ENCODE measurements at regions not wholly inside any gene's neighbourhood (a gene's known extent, or its start where the extent isn't known, plus 50 kb on each side); places are given as distances from the start of the nearest gene placed in this dataset.
A peak's percentile ranks its signal among the peaks of the same experiment; 100 is the strongest.
"Not testable (repeated sequence)": the region's sequence is repeated elsewhere in the genome, so short reads cannot be mapped to it uniquely, and the experiment has no call there.

- H3K4me3 ChIP-seq (ENCODE audit: low read length): no peak overlapping the region
- no peak for TF ChIP-seq CTCF (IDR thresholded peaks at IDR 0.05; ENCODE audit: insufficient read depth, low read depth, low read length, missing control alignments)
- no peak for DNase-seq (ENCODE audit: low read depth)
These were observed 184.1 kb upstream of the ARID1B start for GRCh38 chr6:156593127-156593526.

- no peak for TF ChIP-seq CTCF (IDR thresholded peaks at IDR 0.05; ENCODE audit: insufficient read depth, low read depth, low read length, missing control alignments)
- no peak overlapping the region for H3K4me3 ChIP-seq (ENCODE audit: low read length)
- no peak for DNase-seq (ENCODE audit: low read depth)
These were observed 186.7 kb upstream of the ARID1B start for GRCh38 chr6:156590482-156590881.

DNA sequence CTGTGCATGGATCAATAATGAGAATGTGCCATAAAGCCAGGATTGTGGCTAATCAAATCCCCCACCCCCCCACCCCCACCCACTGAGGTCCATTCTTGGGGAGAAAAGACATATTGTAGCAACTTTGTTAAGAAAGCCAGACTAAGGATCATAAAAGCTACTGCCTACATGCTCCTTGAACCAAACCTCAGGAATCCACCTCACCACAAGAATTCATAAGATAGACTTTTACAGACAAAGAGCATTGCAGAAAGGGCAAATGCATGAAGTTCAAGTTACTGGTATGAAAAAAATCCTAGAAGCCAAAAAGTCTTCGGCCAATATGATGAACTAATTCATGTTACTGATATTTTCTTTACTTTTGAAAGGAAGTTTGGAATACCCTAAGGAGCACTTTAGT, 187.9 kb upstream of the ARID1B start:
- TF ChIP-seq CTCF (IDR thresholded peaks at IDR 0.05; ENCODE audit: insufficient read depth, low read depth, low read length, missing control alignments): no peak
- H3K4me3 ChIP-seq (ENCODE audit: low read length): no peak overlapping the region
- DNase-seq (ENCODE audit: low read depth): no peak

DNA sequence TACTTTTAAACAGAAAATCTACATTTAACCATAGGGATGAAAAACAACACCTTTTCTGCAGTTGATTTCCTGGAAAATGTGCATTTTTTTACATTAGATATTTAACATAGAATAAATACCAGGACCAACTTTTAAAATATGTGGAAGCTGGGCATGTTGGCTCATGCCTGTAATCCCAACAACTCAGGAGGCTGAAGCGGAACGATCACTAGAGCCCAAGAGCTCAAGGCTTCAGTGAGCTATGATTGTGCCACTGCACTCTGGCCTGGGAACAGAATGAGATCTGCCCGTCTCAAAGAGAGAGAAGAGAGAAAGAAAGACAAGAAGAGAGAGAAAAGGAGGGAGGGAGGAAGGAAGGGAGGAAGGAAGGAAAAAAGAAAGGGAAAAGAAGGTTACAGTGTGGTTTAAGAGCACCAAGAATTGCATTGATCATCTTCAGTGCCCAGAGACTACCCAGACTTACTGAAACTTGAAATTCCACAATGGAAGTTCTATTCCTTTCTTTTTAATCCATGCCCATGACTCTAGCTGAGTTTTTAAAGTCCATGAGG, 189.4 kb upstream of the ARID1B start:
- H3K4me3 ChIP-seq (ENCODE audit: low read length): no peak overlapping the region
- TF ChIP-seq CTCF (IDR thresholded peaks at IDR 0.05; ENCODE audit: insufficient read depth, low read depth, low read length, missing control alignments): no peak
- DNase-seq (ENCODE audit: low read depth): peak; percentile 68

- no peak overlapping the region for H3K4me3 ChIP-seq (ENCODE audit: low read length)
- DNase-seq (ENCODE audit: low read depth): no peak
- no peak for TF ChIP-seq CTCF (IDR thresholded peaks at IDR 0.05; ENCODE audit: insufficient read depth, low read depth, low read length, missing control alignments)
These were observed 190.1 kb upstream of the ARID1B start for GRCh38 chr6:156587071-156587470.

DNA sequence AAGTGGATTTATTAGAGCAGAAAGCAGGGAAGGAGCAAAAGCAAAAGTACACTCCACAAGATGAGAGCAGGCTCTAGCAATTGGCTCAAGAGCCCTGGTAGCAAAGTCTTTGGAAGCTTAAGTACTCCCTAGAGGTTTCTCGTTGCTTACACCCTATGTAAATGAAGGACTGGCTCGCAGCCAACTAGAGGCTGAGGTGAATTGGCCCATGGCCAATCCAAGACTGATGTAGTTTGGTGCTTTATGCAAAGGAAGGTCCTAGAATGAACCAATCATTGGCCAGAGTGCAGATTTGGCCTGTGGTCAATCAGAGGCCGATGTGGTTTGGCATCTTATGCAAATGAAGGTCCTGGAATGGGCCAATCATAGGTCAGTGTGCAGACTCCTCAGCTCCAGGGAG, 191.3 kb upstream of the ARID1B start:
- no peak overlapping the region for H3K4me3 ChIP-seq (ENCODE audit: low read length)
- DNase-seq (ENCODE audit: low read depth): no peak
- TF ChIP-seq CTCF (IDR thresholded peaks at IDR 0.05; ENCODE audit: insufficient read depth, low read depth, low read length, missing control alignments): no peak

- DNase-seq (ENCODE audit: low read depth); H3K4me3 ChIP-seq (ENCODE audit: low read length): not testable (repeated sequence)
These were observed 193.1 kb upstream of the ARID1B start for GRCh38 chr6:156584121-156584520.
